SK-N-SH treated with all-trans-retinoic acid at 6 μM for 48 hours (cell line): ENCODE measurements at regions not wholly inside any gene's neighbourhood (a gene's known extent, or its start where the extent isn't known, plus 50 kb on each side); places are given as distances from the start of the nearest gene placed in this dataset.

Experiments
- ARNTL ChIP-seq: fragments of 450-650 bp; formaldehyde crosslinking; IDR thresholded peaks from 2 replicates; pipeline ENCODE4 v1.5.0; 2020; ENCODE audit warnings: low read depth, mild to moderate bottlenecking, moderate library complexity, borderline replicate concordance
- CSRNP3 ChIP-seq: fragments of 250-450 bp; sonication (Bioruptor Pico); IDR thresholded peaks from 2 replicates; pipeline ENCODE4 v1.5.1; 2021; ENCODE audit warnings: mild to moderate bottlenecking, moderate library complexity
- OSR1 ChIP-seq: fragments of 250-450 bp; sonication (Bioruptor Pico); IDR thresholded peaks from 2 replicates; pipeline ENCODE4 v1.8.0; 2022; ENCODE audit warnings: moderate library complexity, mild to moderate bottlenecking, inconsistent platforms
- PATZ1 ChIP-seq: fragments of 250-450 bp; sonication (Bioruptor Pico); IDR thresholded peaks from 2 replicates; pipeline ENCODE4 v1.8.0; 2020; ENCODE audit warnings: mild to moderate bottlenecking, moderate library complexity, borderline replicate concordance
- PPARA ChIP-seq: fragments of 250-450 bp; sonication (Bioruptor Pico); IDR thresholded peaks from 2 replicates; pipeline ENCODE4 v1.5.0; 2020; ENCODE audit warnings: mild to moderate bottlenecking, borderline replicate concordance
- SNAI2 ChIP-seq: fragments of 250-450 bp; sonication (Bioruptor Pico); IDR thresholded peaks from 2 replicates; pipeline ENCODE4 v1.5.0; 2020; ENCODE audit warnings: mild to moderate bottlenecking, moderate library complexity
- TCF4 ChIP-seq: fragments of 250-450 bp; sonication (Bioruptor Pico); IDR thresholded peaks from 2 replicates; pipeline ENCODE4 v1.8.0; 2021; ENCODE audit warnings: mild to moderate bottlenecking, moderate library complexity, borderline replicate concordance
- TOX ChIP-seq: fragments of 250-450 bp; sonication (Bioruptor Pico); IDR thresholded peaks from 2 replicates; pipeline ENCODE4 v1.8.0; 2021; ENCODE audit warnings: mild to moderate bottlenecking, moderate library complexity, borderline replicate concordance
- ZC3H10 ChIP-seq: fragments of 250-450 bp; sonication (Bioruptor Pico); IDR thresholded peaks from 2 replicates; pipeline ENCODE4 v1.5.1; 2021; ENCODE audit warnings: mild to moderate bottlenecking, moderate library complexity
- ZFP3 ChIP-seq: fragments of 250-450 bp; sonication (Bioruptor Pico); IDR thresholded peaks from 2 replicates; pipeline ENCODE4 v1.5.0; 2020; ENCODE audit warnings: mild to moderate bottlenecking, moderate library complexity
- ZFP30 ChIP-seq: fragments of 450-650 bp; formaldehyde crosslinking; IDR thresholded peaks from 2 replicates; pipeline ENCODE4 v1.5.0; 2022; ENCODE audit warnings: mild to moderate bottlenecking, moderate library complexity
- ZNF70 ChIP-seq: fragments of 450-650 bp; formaldehyde crosslinking; IDR thresholded peaks from 2 replicates; pipeline ENCODE4 v1.5.0; 2020; ENCODE audit warnings: mild to moderate bottlenecking, moderate library complexity
- ZNF8 ChIP-seq: fragments of 450-650 bp; formaldehyde crosslinking; IDR thresholded peaks from 2 replicates; pipeline ENCODE4 v1.5.0; 2020; ENCODE audit warnings: mild to moderate bottlenecking, moderate library complexity

GRCh38 chr1:65044411-65044810 is 78.1 kb upstream of the JAK1 start:
- TF ChIP-seq TOX (CRISPR knock-in tag) (no peak), ZC3H10 (CRISPR knock-in tag) (no peak), PPARA (CRISPR knock-in tag) (no peak), PATZ1 (no peak), ZNF70 (CRISPR knock-in tag) (no peak), OSR1 (CRISPR knock-in tag) (no peak), ZFP30 (CRISPR knock-in tag) (no peak), ZFP3 (no peak), SNAI2 (CRISPR knock-in tag) (no peak), CSRNP3 (no peak), ZNF8 (CRISPR knock-in tag) (no peak), ARNTL (CRISPR knock-in tag) (no peak), TCF4 (CRISPR knock-in tag) (no peak)
